Fibroblast of mammary gland (primary cell): ENCODE measurements at regions not wholly inside any gene's neighbourhood (a gene's known extent, or its start where the extent isn't known, plus 50 kb on each side); places are given as distances from the start of the nearest gene placed in this dataset.

ENCODE experiments used
- DNase-seq: peaks from one replicate; pipeline ENCODE4 v3.0.0-alpha.2; 2010; ENCODE audit warnings: low read depth
- H3K4me3 ChIP-seq: 2 replicates; pipeline ENCODE4 v1.5.1; 2011; ENCODE audit warnings: low read depth, mild to moderate bottlenecking, low read length, moderate library complexity; ENCODE audit not compliant: control insufficient read depth
- CTCF ChIP-seq: conservative IDR thresholded peaks from 2 replicates; pipeline ENCODE4 v1.5.1; 2011; ENCODE audit warnings: low read depth, low read length, inconsistent platforms; ENCODE audit not compliant: control insufficient read depth, insufficient read depth

- DNase-seq = no peak
- H3K4me3 ChIP-seq = no peak overlapping the region
- no peak for TF ChIP-seq CTCF
Observed at GRCh38 chr1:228830185-228830953, 95.1 kb downstream of the RHOU start.

DNA sequence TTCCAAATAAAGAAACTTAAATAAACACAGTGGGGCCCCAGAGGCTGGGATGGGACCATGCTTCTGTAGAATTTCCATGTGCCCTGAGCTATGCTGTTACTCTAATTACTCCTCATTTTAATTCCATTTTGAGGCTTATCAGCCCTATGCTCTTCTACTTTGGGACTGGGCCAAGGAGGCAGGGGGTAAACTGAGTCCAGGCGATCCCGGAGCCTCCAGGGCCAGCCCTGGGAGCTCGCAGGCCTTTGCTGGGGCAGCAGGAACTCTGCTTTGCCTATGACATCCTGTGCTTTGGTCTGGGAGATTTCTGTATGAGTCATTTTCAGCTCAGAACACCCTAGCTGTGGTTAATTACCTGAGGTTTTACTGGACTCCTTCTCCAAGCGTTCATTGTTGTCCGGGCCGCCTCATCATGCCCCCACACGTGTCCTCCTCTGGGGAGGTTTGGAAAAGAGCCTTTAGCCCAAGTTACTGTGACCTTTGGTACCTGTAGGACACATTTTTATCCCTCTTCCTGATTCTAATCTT lies 95.7 kb downstream of the RHOU start:
- no peak overlapping the region for H3K4me3 ChIP-seq
- DNase-seq = peak; percentile 70
- no peak for TF ChIP-seq CTCF

DNA sequence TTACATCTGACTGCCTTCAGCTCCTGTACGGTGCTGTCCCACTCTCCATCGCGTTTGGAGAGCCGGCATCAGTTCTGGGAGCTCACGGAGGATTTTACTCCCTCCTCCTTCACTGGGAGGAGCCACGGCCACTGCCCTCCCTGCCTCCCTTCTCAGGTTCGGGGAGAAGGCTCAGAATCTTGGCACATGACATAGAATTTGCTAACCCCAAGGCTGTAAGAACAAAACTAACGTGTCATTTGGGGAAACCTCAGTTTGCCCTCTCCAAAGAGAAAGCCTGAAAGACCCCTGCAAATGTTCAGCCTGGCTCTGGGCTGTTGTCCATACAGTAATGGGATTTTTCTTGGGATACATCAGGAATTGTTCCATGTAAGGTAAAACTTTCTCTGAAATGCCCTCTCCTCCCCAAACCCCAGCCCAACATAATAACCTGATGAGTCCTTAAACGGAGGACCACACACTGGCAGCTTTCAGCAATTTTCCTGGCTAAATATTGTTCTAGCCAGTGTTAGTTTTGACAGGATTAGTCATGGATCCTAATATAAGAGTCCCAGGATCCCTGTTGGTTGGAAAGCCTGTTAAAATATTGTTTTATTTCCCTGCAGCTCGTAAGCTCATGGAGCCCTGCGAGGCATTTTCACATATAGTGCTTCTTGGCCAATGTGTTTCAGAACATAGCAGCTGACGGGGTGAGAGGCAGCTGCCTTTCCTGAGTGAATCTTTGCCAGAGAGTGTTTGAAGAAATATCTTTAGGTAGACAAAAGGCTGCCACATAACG lies 98.8 kb downstream of the RHOU start:
- no peak overlapping the region for H3K4me3 ChIP-seq
- TF ChIP-seq CTCF = no peak
- DNase-seq = no peak

- no peak overlapping the region for H3K4me3 ChIP-seq
- TF ChIP-seq CTCF = no peak
- DNase-seq = no peak
Observed at GRCh38 chr1:228835456-228835855, 100.2 kb downstream of the RHOU start.

DNA sequence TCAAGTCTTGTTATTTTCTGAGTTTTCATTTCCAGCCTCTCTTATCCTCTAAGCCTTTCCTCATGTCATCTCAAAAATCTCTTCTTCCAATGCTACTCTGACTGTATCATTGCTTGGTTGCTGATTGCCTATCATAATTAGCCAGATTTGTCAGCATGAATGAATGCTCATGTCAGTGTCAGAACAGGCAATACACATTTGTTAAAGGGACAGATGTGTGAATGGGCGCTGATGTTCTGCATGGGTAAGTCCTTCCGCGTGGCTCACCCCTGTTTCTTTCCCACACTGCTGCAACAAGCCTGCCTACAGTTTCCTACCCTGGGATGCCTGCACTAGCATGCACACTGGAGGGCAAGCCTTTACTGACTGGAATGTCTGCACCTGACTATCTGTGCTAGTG lies 100.6 kb downstream of the RHOU start:
- no peak for TF ChIP-seq CTCF
- no peak overlapping the region for H3K4me3 ChIP-seq
- DNase-seq = no peak

DNA sequence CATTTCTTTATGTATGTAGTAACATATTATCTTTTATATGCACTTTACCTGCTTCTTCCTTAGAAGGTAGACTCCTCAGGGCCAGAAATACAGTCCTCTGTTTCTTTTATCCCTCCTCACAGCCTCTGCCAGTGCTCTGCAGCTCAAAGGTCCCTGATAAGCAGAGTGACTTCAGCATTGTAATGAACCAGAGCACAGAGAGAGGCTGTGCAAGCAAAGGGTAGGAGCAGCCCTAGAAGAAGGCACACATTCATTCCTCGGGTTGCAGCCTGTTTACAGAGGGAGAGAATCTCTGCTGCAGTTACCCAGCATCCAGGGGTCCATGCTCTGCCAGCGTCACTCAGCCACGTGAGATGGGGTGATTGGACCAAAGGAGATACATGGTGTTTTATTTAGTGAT lies 101.1 kb downstream of the RHOU start:
- DNase-seq = no peak
- H3K4me3 ChIP-seq = no peak overlapping the region
- no peak for TF ChIP-seq CTCF
